ENCODE measurements at regions not wholly inside any gene's neighbourhood (a gene's known extent, or its start where the extent isn't known, plus 50 kb on each side); places are given as distances from the start of the nearest gene placed in this dataset.

DNA sequence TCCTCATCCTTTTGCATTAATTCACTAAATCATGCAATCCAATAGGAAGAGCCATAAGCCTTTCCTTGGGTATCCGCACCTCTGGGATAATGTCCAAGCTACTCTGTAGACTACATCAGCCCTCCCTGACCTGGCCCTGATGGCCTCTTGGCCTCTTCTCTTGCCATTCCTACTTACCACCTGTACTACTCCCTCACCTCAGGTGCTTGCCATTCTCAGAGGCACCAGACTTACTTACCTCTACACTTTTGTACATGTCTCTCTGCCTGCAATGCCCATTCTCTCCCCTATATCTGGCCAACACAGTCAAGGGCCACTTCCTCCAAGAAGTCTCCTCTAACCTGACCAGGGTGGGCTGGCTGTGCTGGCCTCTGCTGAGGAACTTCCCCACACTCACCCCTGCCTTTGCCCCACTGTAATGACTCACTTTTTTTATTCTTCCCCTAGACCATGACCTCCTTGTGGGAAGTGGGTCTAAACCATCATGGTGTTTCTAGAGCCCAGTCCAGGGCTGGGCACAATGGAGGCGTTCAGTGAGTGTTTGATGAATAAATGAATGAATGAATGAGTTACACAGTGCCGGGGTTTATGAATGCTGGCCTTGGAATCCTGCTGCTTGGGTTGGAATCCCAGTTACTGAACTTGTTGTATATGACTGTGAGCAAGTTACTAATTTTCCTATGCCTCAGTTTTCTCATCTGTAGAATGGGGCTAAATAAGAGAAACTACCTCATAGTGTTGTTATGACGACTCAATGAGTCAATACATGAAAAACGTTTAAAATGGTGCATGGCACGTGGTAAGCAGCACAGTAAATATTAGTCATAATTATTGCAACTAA, 179.8 kb downstream of the FOXD2 start:
- Histone ChIP-seq H3K9me3 (no peaks in the 10 kb centered on the region), H3K4me3 (no peak overlapping the region)
- in situ Hi-C loops (cut with MboI; ENCODE audit: low sequenced_read_pairs), result no loop called here

DNA sequence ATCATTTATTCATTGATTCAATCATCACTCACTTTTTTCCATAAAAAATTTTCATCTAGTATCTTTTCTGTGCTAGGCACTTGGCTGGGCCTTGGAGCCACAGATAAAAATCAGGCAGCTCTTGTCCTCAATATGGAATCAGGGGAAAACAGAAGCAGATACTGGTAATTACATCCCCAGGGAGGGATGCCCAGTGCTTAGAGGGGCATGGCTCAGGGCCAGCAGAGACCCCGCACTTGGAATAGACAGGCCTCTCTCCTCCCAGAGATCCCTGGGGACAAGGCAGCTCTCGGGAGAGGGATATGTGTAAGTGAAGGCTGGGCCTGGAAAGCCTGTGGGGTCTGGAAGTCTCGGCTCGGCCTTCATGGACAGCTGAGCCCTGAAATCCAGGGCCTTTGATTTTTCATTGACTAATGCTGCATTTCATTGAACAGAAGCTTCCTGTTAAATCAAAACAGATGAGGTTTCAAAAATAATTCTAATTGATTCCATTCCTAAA, 180.4 kb downstream of the FOXD2 start:
- no peak for DNase-seq (ENCODE audit: low spot score in 2 of 2)
- in situ Hi-C loops (cut with MboI; ENCODE audit: low sequenced_read_pairs), result no loop called here
- no peak overlapping the region for H3K4me3 ChIP-seq
- no peaks in the 10 kb centered on the region for H3K4me1 ChIP-seq
- H3K36me3 ChIP-seq (replicated peaks), result no peaks in the 10 kb centered on the region
- 0 out of 2 replicates have a peak, but pooled peaks cover 6% of the 10 kb centered on the region for H3K27me3 ChIP-seq (ENCODE audit: low read depth)
- H3K9me3 ChIP-seq, result no peaks in the 10 kb centered on the region

More for the DNA sequence above, 179.8 kb downstream of the FOXD2 start:
- Histone ChIP-seq H3K4me1 (no peaks in the 10 kb centered on the region), H3K36me3 (replicated peaks) (no peaks in the 10 kb centered on the region), H3K27me3 (ENCODE audit: low read depth) (0 out of 2 replicates have a peak, but pooled peaks cover 6% of the 10 kb centered on the region)
- DNase-seq (ENCODE audit: low spot score in 2 of 2), result no peak

DNA sequence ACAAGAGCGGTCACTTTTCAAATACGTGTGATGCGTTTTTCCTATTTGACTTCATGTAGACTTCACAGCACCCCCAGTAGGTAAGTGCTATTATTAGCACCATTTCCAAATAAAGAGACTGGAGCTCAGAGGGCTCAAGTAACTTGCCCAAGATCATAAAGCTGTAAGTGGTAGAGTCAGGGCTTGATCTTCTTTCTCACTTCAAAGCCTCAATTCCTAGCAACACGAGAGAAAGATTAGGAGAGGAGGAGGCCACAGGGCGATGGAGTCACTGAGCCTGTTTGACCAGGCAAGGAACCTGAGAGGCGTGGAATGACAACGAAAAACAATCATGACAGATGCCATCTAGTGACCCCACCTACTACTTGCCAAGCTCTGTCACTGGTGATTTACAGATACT, 181.0 kb downstream of the FOXD2 start:
- in situ Hi-C loops (cut with MboI; ENCODE audit: low sequenced_read_pairs), result no loop called here
- 0 out of 2 replicates have a peak, but pooled peaks cover 6% of the 10 kb centered on the region for H3K27me3 ChIP-seq (ENCODE audit: low read depth)
- no peaks in the 10 kb centered on the region for H3K9me3 ChIP-seq
- no peak overlapping the region for H3K4me3 ChIP-seq
- H3K36me3 ChIP-seq (replicated peaks), result no peaks in the 10 kb centered on the region
- no peak for DNase-seq (ENCODE audit: low spot score in 2 of 2)
- H3K4me1 ChIP-seq, result no peaks in the 10 kb centered on the region

DNA sequence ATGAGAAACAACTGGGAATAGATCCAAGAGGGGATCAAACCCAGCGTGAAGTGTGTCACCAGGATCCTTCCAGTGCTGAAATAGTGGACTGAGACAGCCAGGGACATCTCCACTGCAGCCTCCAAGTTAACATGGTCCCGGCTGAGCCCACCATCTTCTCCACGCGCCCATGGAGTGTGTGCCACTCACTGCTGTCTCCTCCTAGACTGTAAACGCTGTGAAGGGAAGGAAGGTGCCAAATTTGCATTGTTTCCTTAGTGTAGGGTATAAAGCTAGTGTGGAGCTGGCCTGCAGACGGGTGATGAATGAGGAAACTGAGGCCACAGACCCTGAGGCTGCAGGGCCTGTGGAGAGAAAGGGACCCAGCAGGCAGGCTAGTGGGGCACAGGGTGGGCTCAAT, 183.6 kb downstream of the FOXD2 start:
- DNase-seq (ENCODE audit: low spot score in 2 of 2), result no peak
- Histone ChIP-seq H3K36me3 (replicated peaks) (no peaks in the 10 kb centered on the region), H3K9me3 (no peaks in the 10 kb centered on the region), H3K4me1 (no peaks in the 10 kb centered on the region), H3K27me3 (ENCODE audit: low read depth) (0 out of 2 replicates have a peak, but pooled peaks cover 6% of the 10 kb centered on the region), H3K4me3 (no peak overlapping the region)
- in situ Hi-C loops (cut with MboI; ENCODE audit: low sequenced_read_pairs), result no loop called here

DNA sequence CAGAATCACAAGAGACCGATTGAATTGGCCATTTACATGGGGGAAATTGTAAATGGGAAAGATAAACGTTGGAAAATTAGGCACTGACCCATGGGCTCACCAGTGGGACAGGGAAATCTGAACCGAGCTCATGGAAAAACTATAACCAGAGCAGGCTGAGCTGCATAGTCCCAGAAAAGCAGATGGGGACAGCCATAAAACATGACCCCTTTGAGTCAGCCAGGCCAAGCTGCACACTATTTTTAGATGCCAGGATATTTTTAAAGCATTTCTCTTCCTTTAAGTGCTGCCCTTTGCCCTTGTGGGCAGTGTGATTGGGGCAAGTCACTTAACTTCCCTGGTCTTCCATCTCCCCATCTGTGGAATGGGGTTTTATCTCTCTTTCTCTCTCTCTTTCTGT, 184.1 kb downstream of the FOXD2 start:
- no peak overlapping the region for H3K4me3 ChIP-seq

DNA sequence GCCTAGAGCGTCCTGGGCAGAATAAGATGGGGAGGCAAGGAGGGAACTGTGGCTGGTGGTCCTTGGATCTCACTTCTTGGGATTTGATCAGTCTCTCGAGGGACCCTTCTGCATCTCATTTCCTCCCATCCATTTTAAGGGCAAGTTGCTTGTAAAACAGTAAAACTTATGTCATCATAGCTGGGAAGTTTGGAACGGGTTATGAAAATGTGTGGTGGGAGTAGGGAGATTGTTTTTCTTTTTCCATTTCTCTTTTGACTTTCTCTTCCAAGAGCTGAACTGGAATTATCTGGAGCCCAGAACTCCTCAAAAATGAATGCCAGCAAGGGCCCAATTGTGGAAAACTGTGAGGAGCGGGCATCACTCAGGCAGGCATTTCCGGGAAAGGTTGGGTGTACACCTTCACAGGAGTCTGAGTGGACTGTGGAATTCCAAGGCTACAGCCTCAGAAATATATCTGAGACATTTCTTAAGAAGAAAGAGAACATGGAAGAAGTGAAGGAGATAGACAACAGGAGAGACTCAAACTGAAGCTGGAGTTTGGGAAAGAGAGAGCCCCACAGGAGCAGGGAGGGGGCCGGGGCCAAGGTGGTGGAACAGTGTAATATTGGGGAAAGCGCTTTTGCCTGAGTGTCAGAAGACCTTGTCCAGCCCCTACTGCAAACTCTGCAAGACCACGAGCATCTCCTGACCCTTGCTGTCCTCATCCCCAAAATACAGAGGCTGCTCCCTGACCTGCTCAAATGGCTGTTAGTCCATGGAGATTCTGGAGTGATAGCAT, 185.1 kb downstream of the FOXD2 start:
- in situ Hi-C loops (cut with MboI; ENCODE audit: low sequenced_read_pairs), result no loop called here
- Histone ChIP-seq H3K4me1 (no peaks in the 10 kb centered on the region), H3K9me3 (no peaks in the 10 kb centered on the region), H3K4me3 (no peak overlapping the region), H3K27me3 (ENCODE audit: low read depth) (0 out of 2 replicates have a peak, but pooled peaks cover 6% of the 10 kb centered on the region), H3K36me3 (replicated peaks) (no peaks in the 10 kb centered on the region)
- DNase-seq (ENCODE audit: low spot score in 2 of 2), result no peak

More for the DNA sequence above, 184.1 kb downstream of the FOXD2 start:
- H3K9me3 ChIP-seq, result no peaks in the 10 kb centered on the region
- in situ Hi-C loops (cut with MboI; ENCODE audit: low sequenced_read_pairs), result no loop called here
- no peak for DNase-seq (ENCODE audit: low spot score in 2 of 2)
- 0 out of 2 replicates have a peak, but pooled peaks cover 6% of the 10 kb centered on the region for H3K27me3 ChIP-seq (ENCODE audit: low read depth)
- no peaks in the 10 kb centered on the region for H3K4me1 ChIP-seq
- no peaks in the 10 kb centered on the region for H3K36me3 ChIP-seq (replicated peaks)

DNA sequence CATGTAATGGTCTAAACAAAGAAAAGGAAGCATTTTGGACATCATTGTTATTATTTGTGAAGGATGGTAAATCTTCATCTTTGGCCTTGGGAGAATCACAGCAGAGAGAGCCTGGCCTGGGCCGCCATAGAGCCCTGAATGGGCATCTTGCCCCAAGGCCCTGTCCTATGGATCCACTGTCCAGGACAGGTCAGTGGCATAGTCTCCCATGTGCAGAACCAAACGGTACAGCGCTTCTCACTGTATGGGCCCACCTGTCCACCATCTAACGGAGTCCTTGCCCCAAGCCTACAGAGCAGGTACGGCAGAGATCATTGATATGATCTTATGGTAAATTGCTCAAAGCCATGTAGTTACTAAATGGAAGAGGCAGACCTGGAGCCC, 185.7 kb downstream of the FOXD2 start:
- Histone ChIP-seq H3K4me3 (no peak overlapping the region), H3K27me3 (ENCODE audit: low read depth) (0 out of 2 replicates have a peak, but pooled peaks cover 6% of the 10 kb centered on the region), H3K9me3 (no peaks in the 10 kb centered on the region), H3K36me3 (replicated peaks) (no peaks in the 10 kb centered on the region), H3K4me1 (no peaks in the 10 kb centered on the region)
- no peak for DNase-seq (ENCODE audit: low spot score in 2 of 2)
- in situ Hi-C loops (cut with MboI; ENCODE audit: low sequenced_read_pairs), result no loop called here

DNA sequence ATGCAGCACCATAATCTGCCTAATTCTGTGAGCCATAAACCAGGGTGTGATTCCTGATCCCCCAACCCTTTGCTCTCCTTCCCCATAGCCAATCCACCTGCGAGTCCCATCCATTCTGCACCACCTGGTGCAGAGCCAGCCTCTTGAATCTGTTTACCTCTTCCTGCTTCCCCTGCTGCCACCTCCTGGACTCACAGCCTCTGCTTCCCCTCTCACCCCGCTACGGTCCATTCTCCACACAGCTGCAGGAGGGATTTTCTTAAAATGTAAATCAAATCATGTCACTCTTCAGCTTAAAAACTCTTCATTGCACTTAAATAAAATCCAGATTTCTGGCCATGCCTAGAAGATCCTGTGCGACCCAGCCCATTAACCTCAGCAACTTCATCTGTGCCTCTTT, 186.7 kb downstream of the FOXD2 start:
- Histone ChIP-seq H3K4me3 (no peak overlapping the region), H3K36me3 (replicated peaks) (no peaks in the 10 kb centered on the region), H3K9me3 (no peaks in the 10 kb centered on the region), H3K4me1 (no peaks in the 10 kb centered on the region), H3K27me3 (ENCODE audit: low read depth) (0 out of 2 replicates have a peak, but pooled peaks cover 1% of the 10 kb centered on the region)
- DNase-seq (ENCODE audit: low spot score in 2 of 2), result no peak
- in situ Hi-C loops (cut with MboI; ENCODE audit: low sequenced_read_pairs), result no loop called here

DNA sequence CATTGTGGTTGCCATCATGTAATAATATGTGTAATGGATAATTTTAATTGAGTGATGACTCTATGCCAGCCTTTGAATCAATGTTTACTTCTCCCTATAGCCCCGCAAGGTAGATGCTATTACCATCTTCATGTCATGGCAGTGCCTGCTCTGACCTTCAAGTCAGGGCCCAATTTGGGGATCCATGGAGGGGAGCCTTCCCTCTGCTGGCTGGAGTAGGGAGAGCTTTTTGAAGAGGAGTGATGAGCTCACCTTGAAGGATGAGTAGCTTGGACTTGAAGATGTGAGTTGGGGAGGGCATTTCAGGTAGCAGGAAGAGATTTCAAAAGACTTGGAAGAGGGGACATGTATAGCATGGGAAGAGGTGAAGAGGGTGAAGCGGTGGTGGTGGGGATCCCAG, 189.2 kb downstream of the FOXD2 start:
- no peak for DNase-seq (ENCODE audit: low spot score in 2 of 2)
- H3K4me3 ChIP-seq, result no peak overlapping the region
- in situ Hi-C loops (cut with MboI; ENCODE audit: low sequenced_read_pairs), result no loop called here

DNA sequence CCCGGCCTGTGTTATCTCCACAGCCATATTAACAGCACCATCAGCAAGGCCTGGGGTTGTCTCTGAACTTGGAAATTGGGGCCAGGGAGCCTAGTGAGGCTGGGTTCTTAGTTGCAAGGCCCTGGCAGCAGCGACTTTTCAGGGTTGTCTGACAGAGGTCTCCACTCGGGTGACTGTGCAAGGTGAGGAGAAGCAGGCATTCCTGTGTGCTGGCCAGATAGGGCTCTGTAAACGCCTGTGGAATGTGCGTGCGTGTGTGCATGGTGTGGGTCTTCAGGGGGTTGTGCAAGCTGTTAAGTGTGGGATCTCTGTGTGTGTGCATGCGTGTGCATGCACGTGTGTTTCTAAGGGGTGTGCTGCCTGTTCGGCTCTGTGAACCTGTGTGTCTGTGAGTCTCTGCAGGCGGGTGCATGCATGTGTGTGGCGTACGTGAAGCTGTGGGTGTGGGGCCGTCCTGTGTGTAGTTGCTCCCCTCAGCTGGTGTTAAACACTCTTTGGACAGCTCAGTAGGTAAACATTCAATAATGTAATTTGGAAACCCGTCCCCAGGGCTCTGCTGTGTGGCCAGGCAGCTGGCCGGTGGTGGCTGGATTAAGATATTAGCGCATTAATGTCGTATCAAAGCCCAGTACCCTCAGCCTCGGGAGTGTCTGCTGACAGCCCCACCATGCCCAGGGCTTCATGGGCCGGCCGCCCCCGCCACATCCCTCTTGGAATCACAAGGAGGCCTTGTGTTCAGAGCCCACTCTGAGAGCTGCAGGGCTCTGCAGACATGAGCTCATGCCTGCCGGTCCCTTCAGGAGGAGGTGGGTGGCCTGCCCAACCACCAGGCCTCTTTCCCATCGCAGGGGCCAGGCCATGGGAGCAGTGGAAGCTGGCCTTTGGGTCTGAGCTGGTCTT, 189.9 kb downstream of the FOXD2 start:
- in situ Hi-C loops (cut with MboI; ENCODE audit: low sequenced_read_pairs), result no loop called here
- no peaks in the 10 kb centered on the region for H3K36me3 ChIP-seq (replicated peaks)
- no peak overlapping the region for H3K4me3 ChIP-seq
- no peaks in the 10 kb centered on the region for H3K9me3 ChIP-seq
- H3K27me3 ChIP-seq (ENCODE audit: low read depth), result no peaks in the 10 kb centered on the region
- DNase-seq (ENCODE audit: low spot score in 2 of 2), result no peak
- no peaks in the 10 kb centered on the region for H3K4me1 ChIP-seq

More for the DNA sequence above, 189.2 kb downstream of the FOXD2 start:
- Histone ChIP-seq H3K9me3 (no peaks in the 10 kb centered on the region), H3K36me3 (replicated peaks) (no peaks in the 10 kb centered on the region), H3K27me3 (ENCODE audit: low read depth) (no peaks in the 10 kb centered on the region), H3K4me1 (no peaks in the 10 kb centered on the region)

DNA sequence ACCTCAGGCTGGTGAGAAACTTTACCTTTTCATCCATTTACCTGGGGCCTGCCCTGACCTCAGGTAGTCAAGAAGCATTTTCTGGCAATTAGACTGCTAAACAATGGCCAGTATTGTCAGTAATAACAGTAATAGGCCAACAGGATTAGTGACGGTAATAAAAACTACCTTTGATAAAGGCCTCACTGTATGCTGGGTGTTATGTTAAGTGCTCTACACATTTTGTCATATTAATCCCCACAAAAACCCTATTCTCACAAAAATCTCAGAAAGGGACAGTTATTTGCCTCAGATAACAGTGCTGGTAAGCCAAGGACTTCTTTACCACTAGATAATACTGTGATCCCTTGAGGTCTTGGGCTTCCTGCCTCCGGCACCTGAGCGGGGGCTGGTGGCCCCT, 191.4 kb downstream of the FOXD2 start:
- no peak overlapping the region for H3K4me3 ChIP-seq
- H3K27me3 ChIP-seq (ENCODE audit: low read depth), result no peaks in the 10 kb centered on the region
- no peak for DNase-seq (ENCODE audit: low spot score in 2 of 2)
- H3K36me3 ChIP-seq (replicated peaks), result no peaks in the 10 kb centered on the region
- no peaks in the 10 kb centered on the region for H3K4me1 ChIP-seq
- no peaks in the 10 kb centered on the region for H3K9me3 ChIP-seq
- in situ Hi-C loops (cut with MboI; ENCODE audit: low sequenced_read_pairs), result no loop called here

DNA sequence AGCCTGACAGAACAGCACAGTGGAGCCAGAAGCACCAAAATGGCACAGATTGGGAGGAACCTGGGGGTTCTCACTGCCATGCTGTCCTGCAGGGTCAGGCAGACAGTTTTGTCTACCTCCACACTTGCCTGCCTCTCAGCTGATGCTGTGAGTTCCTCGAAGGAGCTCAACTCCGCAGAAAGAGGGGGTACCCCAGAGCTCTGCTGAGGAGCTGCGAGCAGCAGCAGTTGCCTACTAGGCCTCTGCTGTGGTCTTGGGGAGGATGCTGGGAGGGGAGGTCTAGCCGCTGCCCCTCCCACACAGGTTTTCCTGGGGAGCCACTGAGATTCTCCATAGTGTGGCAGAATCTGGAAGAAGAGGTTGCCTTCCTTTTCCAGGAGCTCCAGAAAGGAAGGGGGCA, 192.5 kb downstream of the FOXD2 start:
- Histone ChIP-seq H3K9me3 (no peaks in the 10 kb centered on the region), H3K4me3 (no peak overlapping the region), H3K4me1 (no peaks in the 10 kb centered on the region), H3K36me3 (replicated peaks) (no peaks in the 10 kb centered on the region), H3K27me3 (ENCODE audit: low read depth) (no peaks in the 10 kb centered on the region)
- no peak for DNase-seq (ENCODE audit: low spot score in 2 of 2)
- in situ Hi-C loops (cut with MboI; ENCODE audit: low sequenced_read_pairs), result no loop called here

DNA sequence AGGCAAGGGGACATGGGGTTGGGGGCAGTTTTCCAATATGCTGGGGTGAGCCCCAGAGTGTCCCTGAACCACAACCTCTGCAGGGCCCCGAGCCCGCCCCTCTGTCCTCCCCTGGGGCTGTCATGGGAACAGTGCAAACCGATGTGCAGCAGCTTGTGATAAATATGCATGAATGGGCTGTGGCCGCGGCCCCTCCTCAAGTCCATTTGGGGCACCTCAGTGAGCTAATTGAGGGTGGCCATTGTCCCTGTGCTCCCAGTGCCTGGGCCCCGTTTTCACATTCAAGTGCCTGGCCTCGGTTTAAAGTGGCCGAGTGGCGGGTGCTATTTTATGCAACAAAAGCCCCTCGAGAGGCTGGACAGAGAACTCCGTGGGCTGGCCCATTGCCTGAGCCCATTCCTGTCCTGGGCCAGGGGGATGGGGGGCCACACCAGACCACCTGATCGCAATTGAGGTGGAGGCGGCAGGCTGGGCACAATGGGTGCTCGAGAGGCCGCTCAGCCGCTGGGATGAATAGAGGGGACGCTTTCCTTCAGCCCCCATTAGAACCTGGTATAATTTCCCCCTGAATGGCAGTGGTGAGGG, 193.7 kb downstream of the FOXD2 start:
- Histone ChIP-seq H3K4me1 (no peaks in the 10 kb centered on the region), H3K27me3 (ENCODE audit: low read depth) (0 out of 2 replicates have a peak, but pooled peaks cover 2% of the 10 kb centered on the region), H3K4me3 (no peak overlapping the region), H3K9me3 (no peaks in the 10 kb centered on the region), H3K36me3 (replicated peaks) (no peaks in the 10 kb centered on the region)
- no peak for DNase-seq (ENCODE audit: low spot score in 2 of 2)
- in situ Hi-C loops (cut with MboI; ENCODE audit: low sequenced_read_pairs), result no loop called here

Data from HAP-1 (cell line).